Medulla oblongata (tissue), 1 donor: ENCODE measurements at regions not wholly inside any gene's neighbourhood (a gene's known extent, or its start where the extent isn't known, plus 50 kb on each side); places are given as distances from the start of the nearest gene placed in this dataset.

ENCODE experiments used
- DNase-seq: peaks from one replicate; pipeline ENCODE4 v3.0.0-alpha.2; 2015; ENCODE audit errors: extremely low spot score

DNA sequence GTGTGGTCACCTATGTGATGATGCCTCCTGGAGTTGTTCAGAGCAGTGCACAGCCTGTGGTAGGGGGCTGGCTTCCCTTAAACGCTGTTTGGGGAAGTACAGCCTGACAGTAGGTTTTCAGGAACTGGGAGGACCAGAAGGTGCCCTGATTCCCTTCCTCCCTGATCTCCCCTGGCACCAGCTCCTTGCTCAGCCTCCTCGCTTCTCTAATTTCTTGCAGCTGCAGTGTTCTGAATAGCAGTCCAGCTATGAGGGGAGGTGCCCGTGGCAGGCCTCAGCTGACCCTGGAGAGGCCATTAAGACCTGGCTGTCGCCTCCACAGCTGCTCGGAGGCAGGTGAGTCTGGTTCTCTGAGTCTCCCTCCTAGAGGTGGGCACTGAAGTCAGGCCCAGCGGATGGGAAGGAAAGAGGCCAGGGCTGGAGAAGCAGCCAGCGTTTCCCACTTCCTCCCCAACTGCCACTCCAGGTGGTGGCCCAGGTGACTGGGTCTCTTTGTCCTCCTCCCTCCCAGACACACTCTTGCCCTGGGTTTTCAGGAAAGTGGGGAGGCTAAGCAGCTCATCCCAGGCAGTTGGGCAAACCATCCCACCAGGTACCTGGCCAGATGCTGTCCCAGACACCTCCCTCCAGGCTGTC, 52.0 kb upstream of the RPL11 start:
- no peak for DNase-seq

DNA sequence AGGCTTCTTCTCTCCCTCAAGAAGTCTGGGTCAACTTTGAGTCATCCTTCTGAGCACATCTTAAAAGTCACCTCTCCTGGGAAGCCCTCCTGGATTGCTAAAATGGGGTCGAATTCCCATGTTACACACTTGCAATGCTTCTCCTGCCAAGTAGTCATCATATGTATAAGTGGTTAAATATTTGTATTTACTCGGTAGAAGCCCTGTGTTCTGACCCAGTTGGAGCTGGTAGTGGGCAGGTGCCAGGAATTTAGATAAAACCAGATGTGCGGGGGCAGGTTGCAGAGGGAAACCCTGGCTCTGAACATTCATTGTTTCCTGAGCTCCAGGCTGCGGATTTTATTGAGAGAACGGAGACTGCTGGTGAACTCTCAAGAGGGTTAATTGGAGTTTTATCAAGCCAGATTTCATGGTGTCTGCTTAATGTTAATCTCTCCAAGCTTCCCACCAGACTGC, 52.8 kb upstream of the RPL11 start:
- no peak for DNase-seq

DNA sequence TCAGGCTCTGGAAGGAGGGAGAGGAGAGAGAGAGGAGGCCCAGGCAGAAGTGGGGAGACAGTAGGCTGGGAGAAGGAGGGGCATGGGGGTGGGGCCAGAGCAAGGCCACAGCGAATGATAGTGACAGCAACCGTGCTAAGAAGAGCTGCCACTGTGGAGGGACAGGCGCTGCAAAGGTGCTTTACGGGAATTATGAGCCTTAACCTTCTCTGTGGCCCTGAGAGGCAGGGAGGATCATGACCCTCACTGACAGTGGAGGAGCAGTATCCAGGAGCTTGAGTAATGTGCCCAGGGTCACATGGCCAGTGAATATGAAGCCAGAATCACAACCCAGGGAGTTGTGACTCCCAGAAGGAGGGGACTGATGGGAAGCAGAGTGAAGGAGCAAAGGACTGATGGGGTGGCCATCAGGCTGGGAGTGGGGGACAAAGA, 53.4 kb upstream of the RPL11 start:
- no peak for DNase-seq

DNA sequence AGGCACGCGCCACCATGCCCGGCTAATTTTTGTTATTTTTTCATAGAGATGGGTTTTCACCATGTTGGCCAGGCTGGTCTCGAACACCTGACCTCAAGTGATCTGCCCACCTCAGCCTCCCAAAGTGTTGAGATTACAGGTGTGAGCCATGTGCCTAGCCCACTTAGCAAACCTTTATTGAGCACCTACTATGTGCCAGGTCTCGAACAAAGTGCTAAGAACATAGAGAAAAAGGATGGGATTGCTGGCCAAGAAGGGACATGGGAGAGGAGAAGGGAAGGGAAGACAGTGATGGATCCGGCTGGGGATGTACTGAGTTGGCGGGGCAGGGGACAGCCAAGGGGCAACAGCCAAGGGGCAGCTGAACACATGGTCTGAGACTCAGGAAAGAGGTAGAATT, 55.6 kb upstream of the RPL11 start:
- DNase-seq = no peak

DNA sequence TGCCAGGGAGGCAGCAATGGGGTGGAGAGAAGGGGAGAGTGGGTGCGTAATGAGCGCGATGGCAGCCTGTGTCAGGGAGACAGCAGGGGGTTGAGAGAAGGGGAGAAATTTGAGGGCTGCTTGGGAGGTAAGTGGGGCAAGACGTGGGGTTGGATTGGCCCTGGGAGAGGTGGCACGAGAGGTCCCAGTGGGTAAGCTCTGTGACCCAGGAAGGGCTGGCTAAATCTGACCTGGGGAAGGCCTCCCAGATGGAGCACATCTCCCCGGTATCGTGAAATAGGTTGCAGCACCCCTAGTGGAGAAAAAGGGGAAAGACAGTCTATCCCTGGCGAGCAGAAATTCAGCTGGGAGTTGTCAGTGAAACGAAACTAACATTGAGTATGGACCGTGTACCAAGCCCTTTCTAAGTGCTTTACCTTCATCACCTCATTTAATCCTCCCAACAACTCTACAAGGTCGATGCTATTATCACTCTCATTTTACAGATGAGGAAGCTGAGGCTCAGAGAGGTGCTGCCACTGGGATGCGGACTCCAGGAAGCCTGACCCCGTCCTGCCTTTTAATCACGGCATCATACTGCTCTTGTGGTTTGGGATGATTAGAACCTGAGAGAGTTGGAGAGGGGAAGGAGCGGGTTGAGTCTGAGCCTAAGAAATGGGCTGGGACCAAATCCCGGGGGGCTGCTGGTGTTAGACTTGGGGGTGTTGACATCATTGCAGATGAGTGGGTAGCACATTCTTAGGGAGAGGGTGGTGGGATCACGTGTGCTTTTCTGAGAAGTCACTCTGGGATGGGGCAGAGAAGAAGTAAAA, 56.6 kb upstream of the RPL11 start:
- peak; percentile 78 for DNase-seq

DNA sequence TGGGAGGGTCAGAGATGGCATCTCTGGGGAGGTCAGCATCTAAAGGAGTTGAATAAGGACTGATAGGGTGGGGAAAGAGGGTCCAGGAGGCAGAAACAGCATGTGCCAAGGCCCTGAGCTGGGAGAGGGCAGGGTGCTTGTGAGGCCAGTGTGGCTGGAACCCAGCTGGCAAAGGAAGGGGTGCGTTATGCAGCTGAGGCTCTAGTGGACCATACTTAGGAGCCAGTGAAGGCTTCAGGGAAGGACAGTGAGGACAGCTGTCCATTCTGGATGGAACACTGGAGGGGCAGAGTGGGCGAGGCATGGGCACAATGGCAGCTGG, 57.1 kb upstream of the RPL11 start:
- no peak for DNase-seq

DNA sequence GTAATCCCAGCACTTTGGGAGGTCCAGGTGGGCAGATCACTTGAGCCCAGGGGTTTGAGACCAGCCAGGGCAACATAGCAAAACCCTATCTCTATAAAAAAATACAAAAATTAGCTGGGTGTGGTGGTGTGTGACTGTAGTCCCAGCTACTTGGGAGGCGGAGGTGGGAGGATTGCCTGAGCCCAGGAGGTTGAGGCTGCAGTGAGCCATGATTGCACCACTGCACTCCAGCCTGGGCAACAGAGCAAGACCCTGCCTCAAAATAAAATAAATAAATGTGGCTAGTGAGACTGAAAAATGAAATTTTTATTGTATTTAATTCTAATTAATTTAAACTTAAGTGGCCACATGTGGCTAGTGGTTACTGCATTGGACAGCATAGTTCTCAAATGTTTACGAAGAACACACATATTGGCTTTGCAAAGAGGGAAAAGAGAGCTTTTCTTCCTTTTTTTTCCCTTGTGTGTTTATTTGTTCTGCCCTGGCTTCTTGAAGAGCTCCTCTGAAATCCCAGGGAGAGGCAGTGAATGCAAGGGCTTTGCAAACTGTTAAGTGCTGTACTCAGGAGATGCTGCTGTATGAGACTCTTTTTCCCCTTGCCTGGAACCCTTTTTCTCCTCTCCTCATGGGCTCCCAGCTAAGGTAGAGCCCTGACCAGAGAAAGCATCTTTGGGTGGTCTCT, 59.0 kb upstream of the RPL11 start:
- DNase-seq = no peak

DNA sequence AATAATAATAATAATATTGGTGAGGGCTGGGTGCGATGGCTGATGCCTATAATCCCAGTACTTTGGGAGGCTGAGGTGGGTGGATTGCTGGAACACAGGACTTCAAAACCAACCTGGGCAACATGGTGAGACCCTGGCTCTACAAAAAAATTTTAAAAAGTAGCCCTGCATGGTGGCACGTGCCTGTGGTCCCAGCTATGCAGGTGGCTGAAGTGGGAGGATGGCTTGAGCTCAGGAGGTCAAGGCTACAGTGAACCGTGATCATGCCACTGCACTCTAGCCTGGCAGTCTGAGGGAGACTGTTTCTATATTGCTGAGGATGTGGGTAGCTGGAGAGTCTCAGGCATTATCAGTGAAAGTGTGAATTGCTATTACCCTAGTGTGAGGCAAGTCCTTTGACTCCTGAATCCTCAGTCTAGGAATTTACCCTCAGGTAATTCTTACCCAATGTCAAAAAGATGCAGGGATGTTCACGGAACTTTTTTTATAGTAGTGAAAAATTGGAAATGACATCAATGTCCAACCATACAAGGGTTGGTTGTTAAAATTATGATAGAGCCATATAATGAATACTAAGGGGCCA, 61.8 kb upstream of the RPL11 start:
- DNase-seq = no peak

DNA sequence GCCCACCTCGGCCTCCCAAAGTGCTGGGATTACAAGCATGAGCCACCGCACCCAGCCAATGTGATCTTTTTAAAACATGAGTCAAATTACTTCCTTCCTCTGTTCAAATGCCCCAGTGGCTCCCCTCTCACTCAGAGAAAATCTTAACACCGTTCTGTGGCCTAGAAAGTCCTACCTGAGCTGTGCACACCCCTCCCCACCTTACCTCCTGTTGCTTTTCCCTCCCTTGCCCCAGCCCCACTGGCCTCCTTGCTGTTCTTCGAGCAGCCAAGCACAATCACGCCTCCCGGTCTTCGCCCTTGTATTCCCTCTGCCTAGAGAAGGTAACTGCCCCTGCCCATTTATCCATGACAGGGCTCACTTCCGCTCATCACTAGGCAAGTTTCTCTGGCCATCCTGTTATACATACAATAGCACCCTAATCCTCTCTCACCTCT, 62.6 kb upstream of the RPL11 start:
- DNase-seq = no peak

DNA sequence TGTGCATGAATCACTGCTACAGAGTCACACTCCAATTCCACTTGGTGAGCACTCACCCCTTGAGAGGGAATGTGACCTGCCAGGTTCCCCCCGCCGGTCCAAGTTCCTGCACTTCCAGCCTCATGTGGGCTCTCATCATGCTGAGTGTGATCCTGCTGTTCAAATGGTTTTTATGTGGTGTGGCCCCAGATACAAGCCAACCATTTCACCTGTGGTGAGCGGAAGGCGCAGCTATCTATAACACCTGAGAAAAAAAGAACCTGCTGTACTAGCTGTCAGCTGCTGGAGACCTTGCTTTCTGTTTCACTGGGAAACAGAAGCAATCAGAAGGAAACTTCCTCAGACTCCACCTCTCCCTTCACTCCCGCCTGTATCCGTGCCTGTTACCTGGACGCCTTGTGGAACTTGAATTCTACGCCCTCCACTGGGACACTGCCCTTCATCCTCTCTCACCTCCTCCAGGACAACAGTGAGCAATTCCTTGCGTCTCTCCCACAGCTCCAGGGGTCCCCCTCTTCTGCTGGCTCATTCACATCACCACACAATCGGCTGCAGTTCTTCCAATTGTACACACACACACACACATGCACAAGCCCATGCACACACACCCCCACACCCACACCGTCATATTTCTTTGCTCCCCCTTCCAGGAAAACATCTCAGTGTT, 64.4 kb upstream of the RPL11 start:
- no peak for DNase-seq

DNA sequence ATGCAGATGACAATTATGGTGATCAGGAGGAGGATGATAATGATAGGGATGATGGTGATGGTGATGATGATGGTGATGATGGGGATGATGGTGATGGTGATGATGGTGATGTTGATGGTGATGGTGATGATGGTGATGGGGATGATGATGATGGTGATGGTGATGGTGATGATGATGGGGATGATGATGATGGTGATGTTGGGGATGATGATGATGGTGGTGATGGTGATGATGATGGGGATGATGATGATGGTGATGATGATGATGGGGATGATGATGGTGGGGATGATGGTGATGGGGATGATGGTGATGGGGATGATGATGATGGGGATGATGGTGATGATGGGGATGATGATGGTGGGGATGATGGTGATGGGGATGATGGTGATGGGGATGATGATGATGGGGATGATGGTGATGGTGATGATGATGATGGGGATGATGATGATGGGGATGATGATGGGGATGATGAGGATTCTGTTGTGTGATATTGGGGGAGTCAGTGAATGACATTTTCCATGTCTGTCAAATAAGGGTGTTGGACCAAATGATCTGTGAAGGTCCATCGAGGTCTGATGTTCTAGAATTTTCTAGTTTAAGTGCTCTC, 65.6 kb upstream of the RPL11 start:
- no peak for DNase-seq

DNA sequence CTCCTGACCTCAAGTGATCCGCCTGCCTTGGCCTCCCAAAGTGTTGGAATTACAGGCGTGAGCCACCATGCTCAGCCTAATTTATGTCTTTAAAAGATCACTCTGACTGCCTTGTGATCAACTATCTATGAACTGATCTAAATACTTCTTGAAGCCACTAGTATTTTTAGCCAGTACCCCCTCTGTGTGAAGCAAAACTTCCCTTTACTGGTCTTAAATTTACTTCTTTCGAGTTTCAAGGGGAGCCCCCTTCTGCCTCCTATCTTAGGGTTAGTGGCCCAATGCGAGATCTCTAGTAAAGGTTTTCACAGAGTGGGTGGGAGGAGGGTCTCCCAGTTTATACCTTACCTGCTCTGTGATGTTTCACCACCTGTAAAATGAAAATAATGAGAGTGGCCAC, 66.1 kb upstream of the RPL11 start:
- DNase-seq = no peak

DNA sequence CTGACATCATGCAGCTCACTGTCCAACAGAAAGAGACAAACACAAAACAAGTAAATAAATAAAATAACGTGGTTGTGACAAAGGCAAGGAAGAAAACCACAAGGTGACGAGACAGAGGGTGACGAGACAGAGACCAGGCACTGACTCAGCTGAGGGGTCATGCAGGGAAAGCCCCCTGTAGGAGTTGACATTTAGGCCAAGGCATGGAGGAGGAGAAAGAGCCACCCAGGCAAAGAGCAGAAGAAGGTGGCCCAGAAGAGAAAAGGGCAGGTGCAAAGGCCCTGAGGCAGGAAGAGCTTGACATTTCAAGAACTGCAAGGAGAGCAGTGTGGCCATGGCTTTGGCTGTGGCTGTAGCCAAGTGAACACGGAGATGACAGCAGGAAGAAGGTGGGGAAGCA, 65.1 kb upstream of the ID3 start:
- no peak for DNase-seq

DNA sequence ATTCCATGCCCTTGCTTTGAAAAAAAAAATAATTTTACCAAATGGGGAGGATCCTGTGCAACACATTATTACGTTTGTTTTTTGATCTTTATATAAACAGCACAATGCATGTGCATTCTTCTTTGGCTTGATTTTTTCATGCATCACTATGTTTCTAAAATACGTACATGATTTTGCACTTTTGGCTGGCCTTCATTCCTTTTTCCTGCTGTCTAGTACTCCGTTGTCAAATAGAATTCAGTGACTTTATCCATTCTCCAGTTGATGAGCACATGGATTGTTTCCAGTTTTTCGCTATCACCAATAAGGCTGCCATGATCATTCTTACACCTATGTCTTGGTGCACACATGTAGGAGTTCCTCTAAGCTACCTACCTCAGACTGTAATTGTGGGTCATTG, 63.0 kb upstream of the ID3 start:
- no peak for DNase-seq

DNA sequence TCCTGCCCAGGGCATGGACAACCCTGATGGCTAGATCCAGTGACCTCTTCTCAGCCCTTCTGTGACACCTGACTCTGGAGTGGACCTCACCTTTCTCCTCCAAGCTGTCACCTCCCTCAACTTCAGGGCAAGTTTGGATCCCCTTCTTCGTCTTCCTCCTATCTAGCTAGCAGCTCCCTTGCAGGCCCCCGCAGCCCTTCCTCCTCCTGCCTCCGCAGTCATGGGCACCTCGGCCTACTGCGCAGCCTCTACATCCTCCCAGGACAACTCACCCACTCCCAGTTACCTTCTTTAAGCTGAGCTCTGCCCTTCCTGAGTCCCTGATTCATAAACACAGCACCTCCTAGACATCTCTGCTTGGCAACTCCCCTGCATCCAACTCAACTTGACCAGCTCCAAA, 61.3 kb upstream of the ID3 start:
- DNase-seq = no peak

DNA sequence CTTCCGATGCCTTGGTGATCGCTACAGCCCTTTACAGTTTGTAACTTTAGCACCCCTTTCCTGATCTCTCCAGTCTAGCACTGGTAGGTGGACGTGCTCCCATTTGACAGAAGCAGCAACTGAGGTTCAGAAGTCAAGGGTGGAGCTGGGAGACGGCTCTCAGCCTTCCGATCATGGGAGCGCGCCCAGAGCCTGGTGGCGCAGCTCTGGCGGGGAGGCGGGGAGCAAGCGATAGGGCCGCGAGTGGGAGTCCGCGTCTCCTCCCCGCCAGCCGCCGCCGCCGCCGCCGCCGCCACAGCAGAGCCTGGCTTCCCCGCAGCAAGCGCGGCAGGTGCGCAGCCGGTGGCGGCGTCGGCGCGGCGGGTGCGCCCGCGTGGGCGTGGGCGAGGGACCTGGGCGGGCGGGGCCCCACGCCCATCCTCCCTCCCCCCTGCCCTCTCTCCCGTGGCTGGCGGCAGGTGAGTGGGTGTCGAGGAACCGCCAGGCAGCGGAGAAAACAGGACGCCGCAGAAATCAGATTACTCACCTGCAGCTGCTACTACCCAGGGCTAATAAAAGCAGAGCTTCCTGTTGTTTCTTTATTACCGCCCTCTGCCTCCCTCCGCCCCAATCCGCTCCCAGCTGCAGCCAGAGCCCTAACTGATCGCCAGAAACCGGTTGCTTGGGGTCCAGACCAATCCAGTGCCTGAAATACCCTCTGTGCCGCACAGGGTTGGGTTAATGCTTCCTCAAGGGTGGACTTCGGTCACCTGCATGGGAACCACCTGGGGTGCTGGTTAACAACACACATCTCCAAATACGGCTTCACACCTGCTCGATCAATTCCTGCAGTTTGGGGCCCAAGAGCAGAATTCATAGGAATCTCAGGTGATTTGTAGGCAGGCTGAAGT, 60.2 kb upstream of the ID3 start:
- DNase-seq = no peak

DNA sequence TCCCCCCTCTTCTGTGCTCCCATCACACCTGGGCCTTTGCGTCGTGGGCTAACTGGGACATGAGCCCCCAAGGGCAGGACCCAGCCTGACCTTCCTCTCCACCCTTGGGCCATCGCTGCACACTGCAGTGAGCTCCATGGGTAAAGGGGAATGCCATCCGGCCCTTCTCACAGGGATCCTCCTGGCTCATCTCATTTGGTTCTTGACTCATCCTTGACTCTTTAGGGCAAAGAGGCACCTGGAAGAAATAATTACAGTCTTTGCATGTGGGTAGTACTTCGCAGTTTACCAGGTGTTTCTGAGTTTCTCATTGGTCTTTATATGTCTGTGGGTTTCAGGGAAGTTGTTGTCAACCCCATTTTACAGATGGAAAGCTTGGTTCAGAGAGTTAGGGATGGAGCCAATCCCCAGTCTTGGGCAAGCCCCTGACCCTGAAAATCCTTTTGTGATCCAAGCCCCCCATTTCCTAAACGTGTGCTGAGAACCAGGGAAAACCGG, 59.3 kb upstream of the ID3 start:
- no peak for DNase-seq

DNA sequence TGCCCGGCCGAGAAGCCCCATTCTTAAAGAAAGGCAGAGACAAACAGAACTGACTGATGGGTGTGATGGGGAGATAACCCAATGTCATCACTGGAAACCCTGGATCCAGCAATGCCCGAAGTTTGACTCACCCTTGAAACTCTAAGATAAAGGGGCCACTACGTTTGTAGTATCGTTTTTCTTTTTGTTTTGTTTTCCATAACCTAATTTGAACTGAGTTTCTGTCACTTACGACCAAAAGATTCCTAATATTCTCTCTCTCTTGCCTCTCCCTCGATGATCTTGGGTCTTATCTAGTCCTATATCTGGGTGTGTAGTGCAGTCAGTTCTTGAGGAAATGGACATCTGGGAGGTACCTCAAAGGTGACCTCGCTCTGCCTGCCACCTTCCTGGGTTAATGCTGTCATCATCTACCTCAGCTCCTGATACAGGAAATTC, 57.8 kb upstream of the ID3 start:
- DNase-seq = no peak

DNA sequence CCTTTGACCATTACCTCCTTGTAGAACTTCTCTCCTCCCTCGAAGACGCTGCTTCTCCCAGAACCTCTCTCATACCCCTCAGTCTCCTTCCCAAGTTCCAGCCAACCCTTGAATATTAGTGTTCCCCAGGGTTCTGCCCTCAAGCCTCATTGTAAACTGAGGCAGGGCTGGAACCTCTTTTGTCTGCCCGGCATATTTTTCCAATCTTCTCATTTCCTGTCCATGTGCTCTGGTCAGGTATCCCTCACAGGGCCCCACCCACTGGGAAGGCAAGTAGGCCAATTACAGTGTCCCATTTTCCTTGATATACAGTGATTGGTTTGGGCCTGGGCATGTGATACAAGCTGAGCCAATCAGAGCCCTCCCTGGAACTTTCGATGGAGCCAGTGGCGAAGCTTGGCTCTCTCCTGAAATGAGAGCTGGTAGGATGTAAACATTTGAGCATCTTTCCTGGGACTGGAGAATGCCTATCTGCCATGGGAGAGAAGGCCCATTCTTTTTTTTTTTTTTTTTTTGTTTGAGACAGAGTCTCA, 57.1 kb upstream of the ID3 start:
- DNase-seq = no peak

DNA sequence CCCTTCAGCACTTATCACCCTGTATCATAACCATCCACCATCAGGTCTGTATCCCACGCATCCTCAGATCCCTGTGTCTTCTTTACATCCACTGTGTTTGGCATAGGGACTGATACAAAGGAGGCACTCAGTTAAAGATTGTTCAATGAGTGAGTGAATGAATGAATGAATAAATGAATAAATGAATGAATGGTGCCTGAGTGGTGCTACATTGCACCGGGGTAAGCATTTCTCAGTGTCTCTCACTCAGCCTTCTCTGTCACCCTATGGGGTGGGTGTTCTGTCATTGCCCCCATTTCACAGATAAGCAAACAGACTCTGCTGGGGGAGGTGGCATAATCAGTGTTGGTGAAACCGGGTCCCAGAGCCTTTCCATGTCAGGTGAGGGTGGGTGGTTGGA, 56.6 kb upstream of the ID3 start:
- DNase-seq = no peak
